ENCODE measurements at regions not wholly inside any gene's neighbourhood (a gene's known extent, or its start where the extent isn't known, plus 50 kb on each side); places are given as distances from the start of the nearest gene placed in this dataset.

DNA sequence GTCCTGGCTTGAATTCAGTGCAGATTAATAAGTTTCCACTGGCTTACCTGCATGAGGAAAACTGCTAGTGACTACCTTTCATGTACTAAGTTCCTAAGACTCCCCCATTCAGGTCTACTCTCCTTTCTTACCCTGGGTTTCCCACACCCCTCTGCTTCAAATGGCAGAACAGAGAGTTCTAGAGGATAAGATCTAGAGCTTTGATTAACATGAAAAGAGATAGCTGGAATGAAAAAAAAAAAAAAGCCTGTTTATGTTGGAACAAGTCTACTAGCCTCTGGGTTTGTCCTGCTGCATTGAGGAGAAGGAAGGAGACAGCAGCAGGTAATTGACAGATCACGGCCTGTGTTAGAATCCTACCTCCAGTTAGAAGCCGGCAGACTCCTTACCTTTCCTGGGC is 201.4 kb upstream of the SOX4 start:
- Histone ChIP-seq H3K27ac (no peak overlapping the region), H3K27me3 (no peaks in the 10 kb centered on the region)

DNA sequence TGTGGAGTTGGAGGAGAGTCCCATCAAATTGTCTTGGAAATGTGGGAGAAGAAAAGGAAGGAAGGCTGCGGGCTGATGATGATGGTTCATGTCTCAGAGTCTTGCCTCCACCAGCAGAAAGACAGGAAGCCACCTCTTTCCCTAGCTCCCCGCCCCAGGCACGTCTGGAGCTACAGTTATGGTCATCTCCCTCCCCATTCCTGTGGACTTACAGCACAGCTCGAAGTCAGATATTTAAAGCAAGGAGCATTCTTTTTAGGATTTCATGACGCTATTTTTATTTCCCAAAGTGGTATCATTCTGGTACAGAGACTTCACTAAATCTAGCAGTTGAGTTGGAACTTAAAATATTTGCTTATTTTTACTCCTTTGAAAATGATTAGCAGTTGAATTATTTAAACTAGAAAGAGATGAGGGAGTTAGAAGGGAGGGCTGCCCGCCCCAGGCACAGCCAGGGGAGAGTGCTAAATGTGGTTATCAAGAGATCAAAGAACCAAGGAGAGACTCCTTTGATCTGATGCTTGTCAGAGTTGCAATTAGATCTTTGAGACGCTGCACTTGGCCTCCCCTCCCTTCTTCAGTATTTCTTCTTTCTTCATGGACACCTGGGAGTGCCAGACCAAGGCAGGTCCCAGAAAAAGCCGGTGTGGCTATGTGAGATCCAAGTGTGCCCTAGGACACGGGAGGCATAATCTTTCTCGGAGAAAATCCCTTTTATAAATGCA is 199.9 kb upstream of the SOX4 start:
- H3K4me3 ChIP-seq: no peak overlapping the region
- H3K4me1 ChIP-seq: peaks cover 16% of the 10 kb centered on the region
- no peaks in the 10 kb centered on the region for H3K9me3 ChIP-seq
- no peak overlapping the region for H3K27ac ChIP-seq
- TF ChIP-seq Cebpa-rat (IDR thresholded peaks at IDR 0.05): no peak
- peak overlapping the region; percentile 58 for H3K4me2 ChIP-seq
- H3K36me3 ChIP-seq: no peaks in the 10 kb centered on the region
- no peak overlapping the region for H3K9ac ChIP-seq
- no peaks in the 10 kb centered on the region for H4K20me1 ChIP-seq
- H3K27me3 ChIP-seq: no peaks in the 10 kb centered on the region

More for the DNA sequence above, 201.4 kb upstream of the SOX4 start:
- Histone ChIP-seq H4K20me1 (no peaks in the 10 kb centered on the region), H3K4me2 (no peak overlapping the region), H3K4me1 (peaks cover 16% of the 10 kb centered on the region), H3K4me3 (no peak overlapping the region), H3K36me3 (no peaks in the 10 kb centered on the region), H3K9me3 (no peaks in the 10 kb centered on the region), H3K9ac (no peak overlapping the region)
- TF ChIP-seq Cebpa-rat (IDR thresholded peaks at IDR 0.05): no peak

DNA sequence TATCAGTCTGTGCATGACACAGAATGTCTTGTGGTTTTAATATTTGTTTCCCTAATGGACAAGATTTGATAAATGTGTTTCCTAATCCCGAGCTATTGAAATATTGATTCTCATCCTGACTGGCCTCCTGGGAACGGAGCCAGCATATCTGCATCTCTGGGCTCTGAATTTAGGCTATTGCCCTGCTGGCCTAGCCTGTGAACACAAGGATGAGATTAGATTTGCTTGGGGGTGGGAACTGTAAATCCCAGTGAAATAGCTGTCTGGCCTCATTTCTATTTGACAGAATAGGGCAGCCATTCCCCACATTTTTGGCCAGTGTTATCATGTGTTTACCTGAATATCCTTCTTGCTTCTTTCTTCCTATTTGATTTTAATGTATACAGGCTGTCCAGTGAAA is 198.4 kb upstream of the SOX4 start:
- Histone ChIP-seq H3K36me3 (no peaks in the 10 kb centered on the region), H3K27ac (no peak overlapping the region), H3K27me3 (no peaks in the 10 kb centered on the region), H3K4me2 (no peak overlapping the region), H3K9me3 (no peaks in the 10 kb centered on the region), H3K4me1 (peaks cover 16% of the 10 kb centered on the region), H3K4me3 (no peak overlapping the region), H4K20me1 (no peaks in the 10 kb centered on the region), H3K9ac (no peak overlapping the region)
- no peak for TF ChIP-seq Cebpa-rat (IDR thresholded peaks at IDR 0.05)

DNA sequence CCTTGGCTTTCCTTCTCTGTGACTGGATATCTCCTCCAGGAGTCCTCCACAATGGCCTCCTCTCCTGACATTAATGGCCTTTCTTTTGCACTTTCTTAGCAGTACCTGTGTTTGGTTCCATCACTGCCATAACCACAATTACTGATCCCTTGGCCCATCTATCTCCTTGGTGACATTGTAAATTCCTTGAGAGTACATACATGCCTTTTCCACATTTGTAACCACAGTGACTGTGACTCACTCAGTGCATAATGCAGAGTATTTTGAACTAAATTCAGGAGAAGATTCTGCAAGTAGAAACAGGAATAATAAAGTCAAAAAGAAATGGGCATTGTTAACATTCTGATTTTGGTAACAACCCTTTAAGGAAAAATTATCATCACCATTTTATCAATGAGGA is 197.2 kb upstream of the SOX4 start:
- Histone ChIP-seq H3K9me3 (no peaks in the 10 kb centered on the region), H3K4me3 (no peak overlapping the region), H3K27me3 (no peaks in the 10 kb centered on the region), H3K36me3 (no peaks in the 10 kb centered on the region), H3K9ac (no peak overlapping the region), H3K4me2 (no peak overlapping the region), H3K27ac (no peak overlapping the region), H3K4me1 (peaks cover 16% of the 10 kb centered on the region), H4K20me1 (no peaks in the 10 kb centered on the region)
- TF ChIP-seq Cebpa-rat (IDR thresholded peaks at IDR 0.05): no peak

DNA sequence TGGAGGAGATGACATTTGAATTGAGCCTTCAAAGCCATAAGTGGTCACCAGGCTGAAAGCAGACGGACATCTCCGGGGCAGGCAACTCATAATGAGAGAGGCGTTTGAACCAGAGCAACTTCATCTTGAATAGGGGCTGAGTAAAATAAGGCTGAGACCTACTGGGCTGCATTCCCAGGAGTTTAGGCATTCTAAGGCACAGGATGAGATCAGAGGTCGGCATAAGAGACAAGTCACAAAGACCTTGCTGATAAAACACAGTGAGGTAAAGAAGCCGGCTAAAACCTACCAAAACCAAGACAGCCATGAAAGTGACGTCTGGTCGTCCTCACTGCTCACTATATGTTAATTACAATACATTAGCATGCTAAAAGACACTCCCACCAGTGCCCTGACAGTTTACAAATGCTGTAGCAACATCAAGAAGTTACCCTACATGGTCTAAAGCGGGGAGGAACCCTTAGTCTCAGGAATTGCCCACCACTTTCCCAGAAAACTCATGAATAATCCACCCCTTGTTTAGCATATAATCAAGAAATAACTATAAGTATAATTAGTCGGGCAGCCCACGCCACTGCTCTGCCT is 194.7 kb upstream of the SOX4 start:
- Histone ChIP-seq H3K9me3 (no peaks in the 10 kb centered on the region), H4K20me1 (no peaks in the 10 kb centered on the region), H3K4me1 (peaks cover 7% of the 10 kb centered on the region), H3K36me3 (no peaks in the 10 kb centered on the region), H3K27ac (no peak overlapping the region), H3K4me2 (no peak overlapping the region), H3K27me3 (no peaks in the 10 kb centered on the region), H3K9ac (no peak overlapping the region), H3K4me3 (no peak overlapping the region)
- TF ChIP-seq Cebpa-rat (IDR thresholded peaks at IDR 0.05): no peak

DNA sequence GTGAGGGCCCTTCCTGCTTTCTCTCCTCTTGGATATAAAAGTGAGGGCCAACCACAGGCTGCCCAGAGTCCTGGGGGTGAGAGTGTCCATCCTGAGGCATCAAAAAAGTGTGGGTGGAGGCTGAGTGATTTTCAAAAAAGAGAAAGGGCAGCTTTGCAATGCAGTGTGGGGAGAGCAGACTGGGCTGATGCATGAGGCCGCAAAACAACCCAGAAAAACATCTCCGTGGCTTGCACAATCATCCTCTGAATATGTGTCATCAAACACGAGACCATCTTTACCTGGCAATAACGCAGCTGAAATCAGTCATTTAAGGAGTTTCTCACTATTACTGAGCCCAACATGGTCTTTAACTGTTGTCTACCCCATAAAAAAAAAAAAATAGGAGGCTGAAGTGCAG is 191.2 kb upstream of the SOX4 start:
- no peak for TF ChIP-seq Cebpa-rat (IDR thresholded peaks at IDR 0.05)
- Histone ChIP-seq H3K27me3 (no peaks in the 10 kb centered on the region), H3K9me3 (no peaks in the 10 kb centered on the region), H3K36me3 (no peaks in the 10 kb centered on the region), H3K4me2 (no peak overlapping the region), H3K4me1 (no peaks in the 10 kb centered on the region), H3K27ac (no peak overlapping the region), H3K9ac (no peak overlapping the region), H4K20me1 (no peaks in the 10 kb centered on the region), H3K4me3 (no peak overlapping the region)

DNA sequence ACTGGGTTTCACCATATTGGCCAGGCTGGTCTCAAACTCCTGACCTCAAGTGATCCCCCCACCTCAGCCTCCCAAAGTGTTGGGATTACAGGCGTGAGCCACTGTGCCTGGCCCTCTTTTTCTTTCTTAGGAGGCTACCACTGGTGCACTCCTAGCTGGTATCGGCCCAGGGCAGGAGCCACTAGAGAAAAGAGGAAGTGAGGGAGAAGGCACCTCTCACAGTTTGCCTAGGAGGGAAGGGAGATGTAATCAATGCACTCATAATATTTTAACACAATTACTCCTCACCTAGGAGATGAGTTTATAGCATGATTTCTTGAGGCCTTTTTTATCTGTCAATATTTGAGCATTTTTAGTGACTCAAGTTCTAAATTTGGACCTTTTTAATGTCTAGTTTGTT is 189.0 kb upstream of the SOX4 start:
- Histone ChIP-seq H3K4me2 (no peak overlapping the region), H3K36me3 (no peaks in the 10 kb centered on the region), H3K4me3 (no peak overlapping the region), H4K20me1 (no peaks in the 10 kb centered on the region), H3K9me3 (peaks cover 6% of the 10 kb centered on the region; the same call in 1 of the 2 replicates), H3K27ac (no peak overlapping the region), H3K27me3 (no peaks in the 10 kb centered on the region), H3K4me1 (no peaks in the 10 kb centered on the region), H3K9ac (no peak overlapping the region)
- TF ChIP-seq Cebpa-rat (IDR thresholded peaks at IDR 0.05): no peak

DNA sequence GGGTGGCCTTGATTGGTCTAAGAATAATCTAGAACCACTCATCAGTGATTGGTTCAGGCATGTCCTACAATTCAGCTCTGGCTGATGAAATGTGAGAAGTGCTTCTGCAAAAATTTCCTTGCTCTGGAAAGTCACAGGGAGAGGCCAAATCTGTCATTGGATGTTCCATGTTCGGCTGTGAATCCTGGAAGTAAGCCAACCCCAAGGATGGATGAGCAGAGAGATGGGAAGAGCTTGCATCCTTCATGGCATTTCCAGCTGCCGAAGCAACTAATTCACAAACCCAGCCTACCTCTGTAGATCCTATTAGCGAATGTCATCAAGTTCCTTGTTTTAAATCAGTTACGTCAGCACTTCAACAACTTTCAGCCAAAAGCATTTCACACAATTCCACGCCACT is 187.2 kb upstream of the SOX4 start:
- no peak overlapping the region for H3K4me2 ChIP-seq
- no peak overlapping the region for H3K4me3 ChIP-seq
- no peaks in the 10 kb centered on the region for H3K27me3 ChIP-seq
- H3K36me3 ChIP-seq: no peaks in the 10 kb centered on the region
- no peak overlapping the region for H3K9ac ChIP-seq
- no peaks in the 10 kb centered on the region for H4K20me1 ChIP-seq
- H3K4me1 ChIP-seq: no peaks in the 10 kb centered on the region
- peaks cover 12% of the 10 kb centered on the region for H3K9me3 ChIP-seq
- TF ChIP-seq Cebpa-rat (IDR thresholded peaks at IDR 0.05): no peak
- H3K27ac ChIP-seq: no peak overlapping the region

DNA sequence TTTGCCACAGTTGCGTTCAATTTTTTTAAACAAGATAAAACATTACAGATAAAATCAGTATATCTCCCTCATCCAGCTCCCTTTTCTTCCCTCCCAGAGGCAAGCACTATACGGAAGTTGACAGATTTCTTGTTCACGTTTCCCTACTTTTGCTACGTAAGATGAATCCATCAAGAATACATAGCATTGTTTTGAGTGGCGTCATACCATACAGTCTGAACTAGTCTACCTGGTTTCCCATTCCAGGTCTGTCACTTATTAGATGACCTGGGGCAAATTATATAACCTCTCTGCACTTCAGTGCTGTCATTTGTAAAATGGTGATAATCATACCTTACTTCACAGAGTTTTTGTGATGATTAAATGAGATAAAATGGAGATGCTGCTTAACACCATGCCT is 184.3 kb upstream of the SOX4 start:
- no peaks in the 10 kb centered on the region for H4K20me1 ChIP-seq
- TF ChIP-seq Cebpa-rat (IDR thresholded peaks at IDR 0.05): no peak
- H3K9me3 ChIP-seq: peaks cover 18% of the 10 kb centered on the region
- no peak overlapping the region for H3K4me2 ChIP-seq
- no peaks in the 10 kb centered on the region for H3K4me1 ChIP-seq
- H3K4me3 ChIP-seq: no peak overlapping the region
- H3K36me3 ChIP-seq: no peaks in the 10 kb centered on the region
- H3K9ac ChIP-seq: no peak overlapping the region
- no peak overlapping the region for H3K27ac ChIP-seq
- no peaks in the 10 kb centered on the region for H3K27me3 ChIP-seq

DNA sequence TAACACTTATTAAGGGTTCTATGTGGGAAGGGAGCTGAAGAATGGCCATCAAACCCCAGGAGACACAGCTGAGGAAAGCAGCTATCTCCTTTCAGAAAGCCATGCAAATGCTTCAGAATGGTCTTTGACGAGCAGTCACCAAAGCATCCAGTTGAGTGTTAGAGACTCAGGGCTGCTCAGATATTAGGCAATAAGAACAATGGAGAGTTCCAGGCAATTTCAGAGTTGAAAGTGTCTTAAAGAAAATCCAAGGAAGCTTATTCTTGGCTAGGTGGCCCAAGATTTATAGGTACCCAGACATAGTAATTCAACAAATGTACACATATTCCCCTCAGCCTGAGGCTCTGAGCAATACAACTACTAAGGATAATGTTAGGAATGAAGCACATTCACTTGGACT is 180.1 kb upstream of the SOX4 start:
- Histone ChIP-seq H3K4me1 (no peaks in the 10 kb centered on the region), H3K27ac (no peak overlapping the region), H3K9me3 (peaks cover 18% of the 10 kb centered on the region)

More for the DNA sequence above, 180.1 kb upstream of the SOX4 start:
- no peaks in the 10 kb centered on the region for H3K36me3 ChIP-seq
- H3K4me3 ChIP-seq: no peak overlapping the region
- H3K4me2 ChIP-seq: no peak overlapping the region
- no peak for TF ChIP-seq Cebpa-rat (IDR thresholded peaks at IDR 0.05)
- H3K9ac ChIP-seq: no peak overlapping the region
- H4K20me1 ChIP-seq: no peaks in the 10 kb centered on the region
- H3K27me3 ChIP-seq: no peaks in the 10 kb centered on the region
